Kidney (tissue), 13 donors: ENCODE measurements at regions not wholly inside any gene's neighbourhood (a gene's known extent, or its start where the extent isn't known, plus 50 kb on each side); places are given as distances from the start of the nearest gene placed in this dataset.

Experiments used
- DNase-seq, 5 donors: peaks; one replicate each; pipeline ENCODE4 v3.0.0-alpha.2; 2013 to 2020
- FAIRE-seq: peaks from 2 replicates; lab custom pipeline; 2012; peaks lifted over from hg19 to GRCh38; lab: Jason Lieb, UNC
- H3K27ac ChIP-seq, 2 donors: one replicate each; pipeline ENCODE4 v1.7.0; 2013; ENCODE audit warnings: low read depth in 2 of 2, low read length in 2 of 2, inconsistent platforms in 1 of 2
- H3K27me3 ChIP-seq: one replicate; pipeline ENCODE4 v1.7.1; 2013; ENCODE audit warnings: low read length, inconsistent platforms; ENCODE audit not compliant: control insufficient read depth, insufficient read depth
- H3K36me3 ChIP-seq, 3 donors: one replicate each; pipeline versions ENCODE4 v1.7.0 to v1.7.1; 2013; ENCODE audit warnings: low read length in 3 of 3, control low read depth in 1 of 3, inconsistent platforms in 1 of 3; ENCODE audit not compliant: insufficient read depth in 3 of 3, control insufficient read depth in 2 of 3
- H3K4me1 ChIP-seq, 3 donors: one replicate each; pipeline versions ENCODE4 v1.7.0 to v1.7.1; 2013; ENCODE audit warnings: low read length in 3 of 3, inconsistent platforms in 1 of 3, low read depth in 1 of 3; ENCODE audit not compliant: control insufficient read depth in 2 of 3, insufficient read depth in 2 of 3
- H3K4me3 ChIP-seq, 3 donors: one replicate each; pipeline versions ENCODE4 v1.7.0 to v1.8.1; 2013; ENCODE audit warnings: low read length in 3 of 3, control low read depth in 1 of 3, inconsistent platforms in 1 of 3
- H3K9ac ChIP-seq, 3 donors: one replicate each; pipeline versions ENCODE4 v1.7.0 to v1.7.1; 2013; ENCODE audit warnings: low read length in 3 of 3, control low read depth in 1 of 3, inconsistent platforms in 1 of 3
- H3K9me3 ChIP-seq, 3 donors: one replicate each; pipeline versions ENCODE4 v1.7.0 to v1.7.1; 2013; ENCODE audit warnings: low read length in 3 of 3, control low read depth in 1 of 3, inconsistent platforms in 1 of 3; ENCODE audit not compliant: control insufficient read depth in 2 of 3, insufficient read depth in 1 of 3
- CTCF ChIP-seq: IDR thresholded peaks from 3 replicates; pipeline ENCODE4 v1.5.1; 2012; ENCODE audit warnings: mild to moderate bottlenecking, moderate library complexity, borderline replicate concordance; ENCODE audit not compliant: insufficient read depth; ENCODE audit errors: extremely low read depth
- intact Hi-C: fragments of 100-400 bp; cut with DNase I; formaldehyde crosslinking; loops from one replicate; pipeline ENCODE4 v1.11.1; 2022
- donor health status: control.
- donor health status: control.
- donor health status: control.
- donor health status: control.
- donor health status: control.
- donor health status: DM: yes; HTN: yes; CAD: no.
- donor health status: Normal renal cell carcinoma (clear cell type).

GRCh38 chr1:30125021-30125820 is 598.2 kb downstream of the MATN1 start:
- Histone ChIP-seq H3K9ac (no peak overlapping the region), H3K9me3 (no peaks in the 10 kb centered on the region), H3K4me1 (no peaks in the 10 kb centered on the region), H3K36me3 (no peaks in the 10 kb centered on the region), H3K4me3 (no peak overlapping the region), H3K27me3 (no peaks in the 10 kb centered on the region), H3K27ac (no peak overlapping the region)
- FAIRE-seq (no peak), DNase-seq (peak in 3 of 5 donors; percentile 38 to 48 (median 42))
- intact Hi-C loops, result no loop called here
- TF ChIP-seq CTCF, result no peak

GRCh38 chr1:30123896-30124295 is 599.5 kb downstream of the MATN1 start:
- no peaks in the 10 kb centered on the region for H3K4me1 ChIP-seq
- intact Hi-C loops, result no loop called here
- H3K9me3 ChIP-seq, result no peaks in the 10 kb centered on the region
- H3K36me3 ChIP-seq, result no peaks in the 10 kb centered on the region
- no peaks in the 10 kb centered on the region for H3K27me3 ChIP-seq
- DNase-seq, result no peak
- no peak for FAIRE-seq
- H3K4me3 ChIP-seq, result no peak overlapping the region
- H3K9ac ChIP-seq, result no peak overlapping the region
- no peak for TF ChIP-seq CTCF
- no peak overlapping the region for H3K27ac ChIP-seq

GRCh38 chr1:30123036-30123435 is 600.3 kb downstream of the MATN1 start:
- no peak for TF ChIP-seq CTCF
- H3K9me3 ChIP-seq, result no peaks in the 10 kb centered on the region
- no peak overlapping the region for H3K4me3 ChIP-seq
- no peak for FAIRE-seq
- no peak overlapping the region for H3K9ac ChIP-seq
- intact Hi-C loops, result no loop called here
- H3K4me1 ChIP-seq, result no peaks in the 10 kb centered on the region
- no peaks in the 10 kb centered on the region for H3K36me3 ChIP-seq
- no peaks in the 10 kb centered on the region for H3K27me3 ChIP-seq
- no peak overlapping the region for H3K27ac ChIP-seq
- peak in 3 of 5 donors; percentile 24 to 38 (median 29) for DNase-seq
